ENCODE measurements at regions not wholly inside any gene's neighbourhood (a gene's known extent, or its start where the extent isn't known, plus 50 kb on each side); places are given as distances from the start of the nearest gene placed in this dataset.

DNA sequence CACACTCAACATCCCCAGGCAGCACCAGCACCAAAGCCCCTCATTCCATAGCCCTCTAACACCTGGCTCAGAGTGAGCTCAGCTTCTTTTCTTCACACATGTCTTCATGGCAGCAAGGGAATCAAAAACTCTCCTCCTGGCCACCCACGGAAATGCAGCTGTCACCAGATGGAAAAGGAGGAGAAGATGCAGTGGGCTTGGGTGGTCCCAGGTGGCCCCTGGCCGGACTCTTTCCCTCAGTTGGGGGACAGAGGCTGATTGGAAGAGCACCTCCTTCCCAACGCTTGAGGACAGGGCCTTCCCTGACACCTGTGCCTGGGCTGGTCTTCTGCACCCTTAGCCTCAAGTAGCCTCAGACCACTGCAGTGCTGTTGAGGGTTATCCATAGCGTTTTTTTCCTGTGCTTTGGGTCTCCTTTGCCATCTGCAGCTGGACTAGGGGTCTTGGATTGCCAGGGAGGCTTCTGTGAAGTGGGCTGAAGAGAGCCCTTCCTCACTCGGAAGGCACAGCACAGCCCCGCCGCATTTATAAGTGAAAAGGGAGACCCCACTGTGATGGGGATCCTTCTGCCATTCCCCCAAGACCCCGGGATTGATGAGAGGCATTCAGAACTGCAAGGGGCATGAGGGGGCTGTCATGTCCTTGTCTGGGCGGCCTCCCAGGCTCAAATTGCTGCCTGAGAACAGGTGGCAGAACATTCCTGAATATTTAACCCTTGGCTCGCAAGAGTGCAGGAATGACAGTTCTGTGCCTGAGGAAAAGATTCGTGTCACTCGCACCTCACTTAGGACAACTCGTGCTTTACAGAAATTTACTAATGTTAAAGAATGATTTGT lies 200.0 kb downstream of the AUH start:
- no peak for DNase-seq

DNA sequence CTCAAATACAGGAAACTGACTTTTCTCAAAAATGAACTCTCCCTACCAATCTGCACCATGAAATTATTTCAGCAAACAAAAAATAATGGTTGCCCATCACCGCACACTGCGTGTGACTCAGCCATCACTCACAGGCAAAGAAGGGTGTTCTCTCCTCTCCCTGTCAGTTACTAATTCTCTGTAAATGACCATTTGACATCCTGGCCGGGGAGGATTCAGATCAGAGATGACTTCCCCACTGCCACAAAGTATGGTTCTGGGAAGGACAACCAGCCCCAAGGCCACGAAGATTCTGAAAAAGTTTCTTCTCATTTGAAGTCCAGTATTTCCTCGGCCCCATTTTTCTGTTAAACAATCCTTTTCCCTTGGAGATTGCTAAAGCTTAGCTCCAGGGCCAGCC lies 199.4 kb downstream of the AUH start:
- no peak for DNase-seq

DNA sequence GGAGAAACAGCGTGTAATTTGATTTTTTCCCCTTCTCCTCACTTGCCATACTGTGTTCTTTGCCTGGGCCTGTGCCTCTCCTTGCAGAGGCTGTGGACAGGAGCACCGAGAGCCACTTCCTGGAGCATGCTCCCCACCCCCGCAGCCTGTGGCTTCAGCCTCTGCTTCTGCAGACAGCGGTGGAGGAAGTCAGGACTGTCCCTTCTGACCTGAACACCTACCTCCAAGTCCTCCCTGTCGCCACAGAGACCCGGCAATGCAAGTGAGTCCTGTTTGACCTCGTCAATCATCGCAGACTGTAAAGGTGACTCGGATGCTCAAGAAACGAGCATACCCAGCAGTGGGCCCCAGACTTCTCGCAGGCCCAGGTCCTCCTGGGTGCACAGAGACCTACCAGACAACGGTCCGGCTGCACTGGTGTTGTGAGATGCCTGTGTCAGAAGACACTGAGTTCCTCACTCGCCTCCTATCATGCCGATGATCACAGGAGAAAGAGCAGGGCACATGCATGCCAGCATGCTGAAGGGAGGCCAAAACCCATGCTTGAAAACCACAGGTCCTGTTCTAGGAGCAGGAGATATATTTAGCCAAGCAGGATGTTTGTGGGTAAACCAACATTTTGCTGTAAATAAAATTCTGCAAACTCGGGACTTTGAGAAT lies 198.8 kb downstream of the AUH start:
- no peak for DNase-seq

DNA sequence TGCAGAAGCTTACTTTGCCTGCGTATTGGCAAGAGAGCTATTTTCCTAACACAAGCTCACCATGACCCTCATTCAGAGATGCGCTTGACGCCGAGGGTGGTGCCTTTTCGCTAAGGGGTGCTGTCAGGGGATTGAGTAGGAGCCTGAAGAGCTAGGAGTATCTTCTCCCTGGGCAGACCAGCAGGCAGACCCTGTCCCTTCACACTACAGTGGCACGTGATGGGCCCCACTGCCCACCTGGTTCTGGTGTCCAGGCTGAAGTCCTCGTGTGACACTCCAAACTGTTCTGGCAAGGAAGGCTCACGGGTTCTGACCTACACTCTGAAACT lies 198.3 kb downstream of the AUH start:
- DNase-seq, result no peak

DNA sequence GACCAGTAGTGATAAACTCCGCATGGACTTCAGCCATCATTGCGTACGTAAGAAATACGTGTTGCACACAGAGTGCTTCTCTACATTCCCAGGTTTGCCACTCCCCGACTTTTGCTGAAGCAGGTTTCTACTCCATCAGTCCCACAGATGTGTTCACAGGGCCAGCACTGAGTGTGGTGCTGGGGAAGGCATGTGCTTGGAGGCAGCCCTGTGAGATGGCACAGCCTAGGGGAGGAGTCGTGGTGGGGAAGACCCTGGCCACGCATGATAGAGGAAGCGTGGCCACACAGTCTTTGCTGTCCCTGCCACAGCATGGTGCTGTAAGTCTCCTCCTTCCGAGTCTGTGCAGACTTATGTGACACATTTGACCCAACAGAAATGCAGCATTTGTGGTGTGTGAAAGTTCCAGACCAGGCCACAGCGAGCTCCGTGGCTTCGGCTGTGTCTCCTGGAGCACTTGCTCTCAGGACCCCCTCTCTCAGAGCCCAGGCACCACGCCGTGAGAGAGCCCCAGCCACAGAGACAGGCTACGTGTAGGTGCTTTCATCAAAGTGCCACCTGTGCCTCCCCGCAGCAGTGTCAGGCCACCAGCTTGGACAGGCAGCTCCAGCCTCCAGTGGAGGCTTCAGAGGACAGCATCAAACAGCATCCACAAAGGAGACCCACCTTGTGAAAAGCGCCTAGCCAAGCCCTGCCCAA lies 197.8 kb downstream of the AUH start:
- no peak for DNase-seq
